AML-193 (cell line): ENCODE measurements at regions not wholly inside any gene's neighbourhood (a gene's known extent, or its start where the extent isn't known, plus 50 kb on each side); places are given as distances from the start of the nearest gene placed in this dataset.
"Not testable (repeated sequence)": the region's sequence is repeated elsewhere in the genome, so short reads cannot be mapped to it uniquely, and the experiment has no call there.

ENCODE experiments used
- DNase-seq, 2 experiments: peaks; one replicate each; lab custom pipeline; 2025; lab: John Stamatoyannopoulos, UW

DNA sequence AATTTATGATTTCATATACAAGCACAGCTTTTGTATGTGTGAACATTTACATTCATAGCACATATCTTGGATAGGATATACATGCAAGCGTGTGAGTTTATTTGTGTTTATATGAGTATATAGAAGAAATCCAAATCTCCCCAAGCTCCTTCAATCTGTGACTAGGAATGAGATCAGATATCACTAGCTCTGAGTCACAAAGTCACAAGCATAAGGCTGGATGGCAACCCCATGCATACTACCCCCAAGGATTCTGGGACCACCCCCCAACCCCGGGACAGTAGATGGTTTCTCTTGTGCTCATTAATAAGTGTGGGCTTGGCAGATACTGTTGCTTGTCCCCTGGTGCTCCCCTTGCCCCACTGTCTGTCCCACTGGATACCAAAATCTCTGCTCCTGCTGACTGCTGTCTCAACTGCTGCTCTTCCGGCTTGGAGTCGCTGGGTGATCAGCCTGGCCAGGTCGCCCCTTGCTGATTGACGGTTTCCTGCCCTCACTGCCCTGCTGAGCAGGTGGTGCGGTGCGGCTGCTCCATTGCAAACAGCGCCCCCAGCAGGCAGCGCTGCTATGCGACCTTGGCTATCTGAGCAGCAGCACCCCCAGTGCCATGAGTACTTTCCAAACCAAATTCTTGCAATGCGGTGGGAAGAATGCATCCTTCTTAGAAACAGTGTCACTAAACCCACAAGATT is 279.4 kb downstream of the CD83 start:
- DNase-seq: no peak

DNA sequence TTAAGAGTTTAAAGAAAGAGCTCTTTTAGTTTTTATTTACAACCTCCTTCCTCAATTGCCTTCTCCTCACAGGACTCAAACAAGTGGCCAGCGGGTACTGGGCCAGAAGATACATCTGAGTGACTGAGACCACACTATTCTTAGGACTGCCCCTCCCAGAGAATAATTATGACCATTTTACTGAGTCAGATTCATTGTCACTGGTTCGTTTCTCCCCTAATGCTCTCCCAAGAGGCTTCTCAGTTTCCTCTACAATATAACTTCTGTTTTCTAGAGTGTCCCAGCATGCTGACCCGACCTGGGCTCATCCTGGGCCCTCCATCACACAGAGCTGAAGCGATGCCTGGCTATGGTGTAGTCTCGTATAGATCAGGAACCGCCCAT is 279.9 kb downstream of the CD83 start:
- no peak for DNase-seq

DNA sequence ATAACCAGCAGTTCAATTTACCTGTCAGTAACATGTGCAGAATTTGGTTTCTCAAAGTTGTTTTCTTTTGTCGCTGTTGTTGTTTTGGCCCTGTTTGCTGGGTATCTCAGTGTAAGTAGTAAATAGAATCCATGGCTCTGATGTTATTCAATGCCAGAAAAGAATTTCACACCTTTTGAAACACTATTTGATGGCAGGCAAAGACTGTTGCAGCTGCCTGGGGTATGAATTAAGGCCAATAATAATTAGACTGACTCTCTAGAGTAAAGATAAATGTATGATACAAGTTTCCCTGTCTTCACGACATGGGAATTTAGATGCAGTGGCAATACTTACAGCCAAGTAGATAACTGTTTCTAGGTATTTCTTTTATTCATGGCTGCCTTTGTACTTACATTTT is 281.4 kb downstream of the CD83 start:
- DNase-seq: no peak

DNA sequence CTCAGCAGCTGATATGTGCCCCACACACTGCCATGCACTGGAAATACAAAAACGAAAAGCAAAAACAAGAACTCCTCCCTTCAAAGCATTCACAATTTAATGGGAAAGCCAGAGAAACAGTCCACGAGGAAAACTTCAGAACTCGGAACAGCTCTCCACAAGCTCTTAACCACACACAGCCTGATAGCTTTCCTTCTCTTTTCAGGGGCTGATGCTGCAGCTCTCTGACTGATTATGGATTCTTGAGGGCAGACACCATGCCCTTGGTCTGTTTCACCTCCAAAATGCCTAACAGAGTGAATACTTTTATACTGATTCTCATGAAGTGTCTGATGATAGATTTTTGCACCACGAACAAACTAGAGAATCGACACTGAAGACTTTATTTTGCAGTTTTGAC is 282.1 kb downstream of the CD83 start:
- DNase-seq: no peak

DNA sequence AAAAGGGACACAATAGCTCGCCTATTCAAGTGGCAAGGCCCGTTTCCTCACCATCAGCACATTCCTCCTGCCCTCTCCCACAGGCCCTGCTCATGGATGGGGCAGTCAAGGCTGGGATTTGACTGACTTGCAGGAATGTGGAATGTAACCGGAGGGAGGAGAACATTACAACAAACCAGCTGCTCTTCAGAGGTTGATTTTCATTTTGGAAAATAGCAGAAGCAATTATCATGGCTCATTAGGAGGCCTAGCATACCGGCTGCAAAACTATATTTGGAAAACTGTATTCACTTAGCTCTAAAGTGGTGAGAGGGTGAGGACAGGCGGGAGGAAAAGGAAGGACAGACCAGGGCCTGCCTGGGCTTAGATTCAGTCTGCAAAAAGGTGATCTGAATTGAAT is 283.7 kb downstream of the CD83 start:
- no peak for DNase-seq

DNA sequence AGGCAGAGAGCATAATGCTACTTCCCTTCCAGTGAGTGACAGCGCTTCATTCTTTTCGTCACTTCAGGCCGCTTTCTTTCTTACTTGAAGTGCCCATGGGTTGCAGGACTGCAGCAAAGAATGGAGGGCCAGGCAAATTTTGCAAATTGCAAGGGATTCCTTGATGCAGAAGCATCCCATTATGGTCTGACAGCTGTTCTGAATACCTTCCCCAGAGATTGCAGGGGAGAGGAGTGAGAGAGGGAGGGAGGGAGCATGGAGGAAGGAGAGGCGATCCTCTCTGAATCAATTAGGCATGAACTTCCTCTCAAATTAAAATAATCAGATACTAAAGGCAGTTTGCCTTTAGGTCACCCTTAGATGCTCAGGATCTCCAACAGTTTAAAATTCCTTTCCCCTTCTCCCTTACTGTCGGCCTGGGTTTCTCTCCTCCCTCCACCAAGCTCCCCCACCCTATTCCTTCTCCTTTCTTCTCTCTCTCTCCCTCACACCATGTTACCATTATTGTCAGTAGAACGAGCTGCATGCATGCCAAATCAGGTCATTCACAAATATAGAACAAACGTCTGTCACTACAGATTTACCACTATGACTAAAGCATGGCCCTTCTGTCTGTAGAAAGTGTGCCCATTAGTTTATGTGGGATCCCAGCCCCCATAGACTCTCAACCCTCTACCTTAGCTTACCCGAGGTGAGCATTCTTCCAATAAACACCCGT is 289.2 kb downstream of the CD83 start:
- DNase-seq: no peak

DNA sequence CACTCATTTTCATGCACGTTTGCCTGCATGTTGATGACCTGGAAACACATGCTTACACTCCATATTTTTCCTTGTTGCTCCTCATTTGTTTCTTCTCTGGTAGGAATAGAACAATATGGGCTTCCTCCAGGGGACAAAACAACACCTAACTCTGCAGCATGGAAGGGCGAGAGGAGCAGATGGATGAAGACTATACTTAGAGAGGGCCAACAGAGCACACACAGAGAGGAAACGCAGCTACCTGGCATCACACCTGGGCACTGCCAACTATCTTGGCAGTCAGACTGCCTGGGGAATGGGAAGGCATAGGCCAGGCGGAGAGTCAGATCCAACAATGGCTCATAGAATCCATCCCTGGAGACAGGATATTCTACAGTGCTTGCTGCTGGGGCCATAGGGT is 290.9 kb downstream of the CD83 start:
- DNase-seq: no peak

DNA sequence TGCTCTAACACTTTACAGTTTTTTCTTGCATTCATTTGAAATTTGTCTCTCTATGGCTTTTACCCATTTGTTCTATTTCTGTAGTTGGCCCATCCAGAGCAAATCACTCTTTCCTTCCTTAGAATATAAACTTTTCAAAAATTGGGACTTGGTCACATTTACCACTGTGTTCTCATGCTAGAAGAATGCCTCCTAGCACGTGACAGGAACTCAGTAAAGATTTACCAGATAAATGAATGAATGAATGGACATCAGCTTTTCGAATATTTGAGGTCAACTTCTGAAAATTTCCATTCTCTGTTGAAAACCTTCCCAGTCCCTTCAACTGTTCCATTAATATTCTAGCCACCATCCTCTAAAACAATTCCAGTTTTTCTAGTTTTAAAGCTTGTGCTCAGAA is 294.5 kb downstream of the CD83 start:
- no peak for DNase-seq

DNA sequence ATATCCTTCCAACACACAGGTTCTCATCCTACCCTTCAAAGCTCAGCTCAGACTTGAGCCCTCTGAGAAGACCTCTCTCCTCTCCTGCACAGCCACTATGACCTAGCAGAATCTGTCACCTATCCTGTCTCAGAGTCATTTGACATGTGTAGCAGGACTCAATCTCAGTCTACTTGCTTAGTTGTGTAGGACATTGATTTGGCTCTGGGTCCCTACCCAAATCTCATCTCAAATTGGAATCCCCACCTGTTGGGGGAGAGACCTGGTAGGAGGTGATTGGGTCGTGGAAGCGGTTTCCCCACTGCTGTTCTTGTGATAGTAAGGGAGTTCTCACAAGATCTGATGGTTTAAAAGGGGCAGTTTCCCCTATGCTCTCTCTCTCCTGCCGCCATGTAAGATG is 297.9 kb downstream of the CD83 start:
- no peak for DNase-seq

DNA sequence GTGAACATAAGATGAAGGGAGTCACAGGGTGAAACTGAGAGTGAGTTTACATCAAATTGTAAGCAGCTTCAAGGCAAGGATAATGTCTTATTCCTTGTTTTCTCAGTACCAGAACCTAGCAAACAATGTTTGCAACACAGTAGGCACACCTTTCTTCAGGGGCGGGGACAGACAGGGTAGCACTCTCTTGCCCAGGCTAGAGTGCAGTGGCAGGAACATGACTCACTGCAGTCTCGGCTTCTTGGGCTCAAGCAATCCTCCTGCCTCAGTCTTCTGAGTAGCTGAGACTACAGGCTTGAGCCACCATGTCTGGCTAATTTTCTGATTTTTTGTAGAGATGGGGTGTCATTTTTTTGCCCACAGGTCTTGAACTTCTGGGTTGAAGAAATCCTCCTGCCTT is 299.8 kb downstream of the CD83 start:
- no peak for DNase-seq

DNA sequence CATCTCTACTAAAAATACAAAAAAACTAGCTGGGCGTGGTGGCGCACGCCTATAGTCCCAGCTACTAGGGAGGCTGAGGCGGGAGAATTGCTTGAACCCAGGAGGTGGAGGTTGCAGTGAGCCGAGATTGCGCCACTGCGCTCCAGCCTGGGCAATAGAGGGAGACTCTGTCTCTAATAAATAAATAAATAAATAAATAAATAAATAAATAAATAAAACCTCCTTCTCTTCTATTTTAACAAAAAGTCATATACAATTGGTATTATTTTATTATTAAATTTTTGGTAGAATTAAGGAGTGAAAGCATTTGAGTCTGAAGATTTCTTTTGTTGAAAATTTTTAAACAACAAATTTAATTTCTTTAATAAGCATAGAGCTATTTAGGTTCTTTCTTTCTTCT is 301.7 kb downstream of the CD83 start:
- DNase-seq: not testable (repeated sequence)

DNA sequence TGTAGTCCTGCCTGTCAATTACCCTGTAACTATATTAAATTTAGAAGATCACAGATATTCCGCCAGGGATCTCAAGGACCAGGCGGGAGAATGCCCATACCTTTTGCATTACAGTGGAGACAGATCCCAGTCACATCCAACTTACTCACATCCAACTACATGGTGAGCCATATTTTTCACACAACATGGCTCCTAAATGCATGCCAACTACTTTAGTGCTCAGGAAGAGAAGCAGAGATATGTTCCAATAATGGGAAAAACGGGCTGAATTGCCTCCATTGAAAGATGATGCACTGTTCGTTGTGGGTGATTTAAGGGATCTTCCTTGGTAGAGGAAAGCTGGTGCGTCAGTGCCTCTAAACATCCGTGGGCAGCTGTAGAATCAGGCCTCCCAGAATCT is 304.5 kb downstream of the CD83 start:
- DNase-seq: no peak

DNA sequence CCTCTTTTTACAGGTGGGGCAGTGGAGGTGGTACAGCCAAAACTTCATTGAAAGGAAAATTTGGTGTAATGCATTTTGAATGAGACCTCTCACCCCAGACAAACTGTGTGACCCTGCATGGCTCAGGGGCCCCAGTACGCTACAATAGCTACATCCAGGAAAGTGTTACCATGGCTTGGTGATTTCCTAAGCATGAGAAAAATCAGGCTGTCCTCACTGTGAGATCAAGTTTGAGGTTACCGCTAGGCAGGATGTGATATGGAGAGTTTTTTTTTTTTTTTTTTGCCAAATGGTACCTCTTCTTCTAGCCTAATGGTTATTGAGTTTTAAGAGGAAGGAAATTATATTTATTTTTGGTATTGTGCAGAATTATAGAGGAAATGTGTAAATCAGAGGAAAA is 305.3 kb downstream of the CD83 start:
- no peak for DNase-seq

DNA sequence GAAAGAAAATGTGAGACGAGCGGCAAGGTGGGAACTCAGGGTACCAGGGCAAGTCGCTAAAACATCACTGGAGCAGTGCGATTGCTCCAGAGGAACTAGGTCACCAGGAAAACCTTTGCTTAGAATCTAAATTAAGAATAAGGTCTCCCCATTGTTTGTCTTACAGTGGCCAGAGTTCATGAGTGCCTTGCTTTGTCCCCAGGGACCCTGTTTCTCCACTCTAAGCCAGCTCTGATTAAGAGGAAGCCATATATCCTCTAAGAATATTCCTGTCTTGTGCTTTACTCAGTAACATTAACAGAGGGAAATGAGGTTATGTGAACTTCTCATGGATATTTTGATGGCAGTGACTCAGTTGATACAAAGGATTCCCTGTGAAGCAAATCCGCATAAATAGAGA is 305.8 kb downstream of the CD83 start:
- DNase-seq: no peak

DNA sequence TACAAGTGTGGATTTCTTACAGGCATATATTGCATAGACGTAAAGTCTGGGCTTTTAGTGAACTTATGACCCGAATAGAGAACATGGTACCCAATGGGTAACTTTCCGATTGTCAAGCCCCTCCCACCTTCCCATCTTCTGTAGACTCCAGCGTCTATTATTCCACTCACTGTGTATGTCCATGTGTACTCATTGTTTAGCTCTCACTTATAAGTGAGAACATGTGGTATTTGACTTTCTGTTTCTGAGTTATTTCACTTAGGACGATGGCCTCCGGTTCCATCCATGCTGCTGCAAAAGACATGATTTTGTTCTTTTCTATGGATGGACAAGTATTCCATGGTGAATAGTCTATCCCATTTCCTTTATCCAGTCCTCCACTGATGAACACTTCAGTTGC is 306.4 kb downstream of the CD83 start:
- DNase-seq: no peak

DNA sequence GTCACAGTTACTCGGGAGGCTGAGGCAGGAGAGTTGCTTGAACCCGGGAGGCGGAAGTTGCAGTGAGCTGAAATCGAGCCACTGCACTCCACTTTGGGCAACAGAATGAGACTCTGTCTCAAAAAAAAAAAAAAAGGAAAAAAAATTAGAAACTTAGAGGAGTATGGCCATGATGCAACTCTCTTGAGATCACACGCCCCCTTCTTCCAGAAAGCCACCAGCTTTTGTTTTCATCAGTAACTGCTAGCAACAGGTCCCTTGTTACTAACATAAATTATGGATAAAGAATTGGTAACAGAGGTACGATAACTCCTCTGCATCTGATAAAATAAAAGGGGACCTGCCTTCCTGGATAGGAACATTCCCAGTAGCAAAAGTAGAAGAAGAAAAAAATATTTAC is 308.2 kb downstream of the CD83 start:
- no peak for DNase-seq

DNA sequence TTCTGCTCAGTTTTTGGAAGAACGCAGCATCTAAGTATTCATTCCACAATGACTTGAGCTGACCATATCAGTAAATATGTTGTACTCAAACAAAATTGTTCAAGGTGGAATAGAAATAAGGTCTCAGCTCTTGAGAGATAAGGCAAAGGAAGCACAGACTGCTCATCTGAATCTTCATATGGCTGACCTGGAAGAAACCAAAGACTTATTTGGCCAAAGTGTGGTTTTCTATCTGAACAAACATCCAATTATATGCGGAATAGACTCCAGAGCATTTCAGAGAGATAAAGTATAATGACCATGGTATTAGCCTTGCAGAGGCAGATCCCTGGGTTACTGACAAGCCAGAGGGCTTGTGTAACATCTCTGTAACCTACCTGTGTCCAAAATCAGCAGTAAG is 308.7 kb downstream of the CD83 start:
- DNase-seq: no peak

DNA sequence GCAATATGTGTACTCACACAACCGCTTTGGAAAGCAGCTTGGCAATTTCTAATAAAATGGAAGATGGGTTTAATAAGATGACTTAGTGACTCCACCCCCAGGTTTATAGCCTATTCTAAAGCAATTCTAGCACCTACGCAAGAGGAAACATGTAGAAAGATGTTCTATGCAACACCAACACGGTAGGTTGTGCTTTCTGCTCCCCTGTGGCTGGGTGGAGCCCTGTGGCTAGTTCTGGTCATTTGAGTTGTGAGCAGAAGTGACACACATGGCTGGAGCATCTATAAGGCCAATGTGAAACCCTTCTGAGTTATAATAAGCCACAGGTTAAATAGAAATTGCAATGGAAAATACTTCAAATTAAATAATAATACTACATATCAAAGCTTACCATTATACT is 310.7 kb downstream of the CD83 start:
- DNase-seq: no peak

DNA sequence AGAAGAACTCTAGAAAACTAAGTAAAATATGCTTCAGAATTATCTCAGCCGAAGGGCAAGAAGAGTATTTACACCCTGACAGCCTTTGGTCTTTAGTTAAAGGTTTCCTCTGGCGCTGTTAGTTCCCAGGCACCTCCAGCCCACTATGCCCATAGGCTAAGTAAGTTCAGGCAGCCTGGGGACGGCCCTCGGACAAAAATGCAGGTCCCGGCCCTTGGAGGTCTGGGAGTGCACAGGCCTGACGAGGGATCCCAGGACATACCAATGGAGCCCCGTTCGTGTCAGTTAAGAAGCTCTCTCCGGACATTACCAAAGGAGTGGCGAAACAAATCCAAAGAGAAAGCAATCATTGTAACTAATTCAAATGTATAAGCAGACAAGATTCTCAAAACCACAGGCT is 311.8 kb downstream of the CD83 start:
- no peak for DNase-seq

DNA sequence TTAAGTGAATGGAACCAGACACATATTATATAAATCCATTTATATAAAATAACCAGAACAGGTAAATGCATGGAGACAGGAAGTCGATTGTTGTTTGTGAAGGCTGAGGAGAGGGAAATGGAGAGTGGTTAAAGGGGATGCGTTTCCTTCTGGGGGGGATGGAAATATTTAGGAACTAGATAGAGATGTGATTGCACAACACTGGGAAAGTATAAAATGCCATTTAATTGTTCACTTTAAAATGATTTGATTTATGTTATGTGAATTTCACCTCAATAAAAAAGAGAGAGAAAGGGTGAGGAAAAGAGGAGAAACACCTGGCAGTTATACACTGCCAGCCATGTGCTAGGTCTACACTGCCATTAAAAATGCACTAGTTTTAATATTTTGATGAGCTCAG is 312.6 kb downstream of the CD83 start:
- no peak for DNase-seq

DNA sequence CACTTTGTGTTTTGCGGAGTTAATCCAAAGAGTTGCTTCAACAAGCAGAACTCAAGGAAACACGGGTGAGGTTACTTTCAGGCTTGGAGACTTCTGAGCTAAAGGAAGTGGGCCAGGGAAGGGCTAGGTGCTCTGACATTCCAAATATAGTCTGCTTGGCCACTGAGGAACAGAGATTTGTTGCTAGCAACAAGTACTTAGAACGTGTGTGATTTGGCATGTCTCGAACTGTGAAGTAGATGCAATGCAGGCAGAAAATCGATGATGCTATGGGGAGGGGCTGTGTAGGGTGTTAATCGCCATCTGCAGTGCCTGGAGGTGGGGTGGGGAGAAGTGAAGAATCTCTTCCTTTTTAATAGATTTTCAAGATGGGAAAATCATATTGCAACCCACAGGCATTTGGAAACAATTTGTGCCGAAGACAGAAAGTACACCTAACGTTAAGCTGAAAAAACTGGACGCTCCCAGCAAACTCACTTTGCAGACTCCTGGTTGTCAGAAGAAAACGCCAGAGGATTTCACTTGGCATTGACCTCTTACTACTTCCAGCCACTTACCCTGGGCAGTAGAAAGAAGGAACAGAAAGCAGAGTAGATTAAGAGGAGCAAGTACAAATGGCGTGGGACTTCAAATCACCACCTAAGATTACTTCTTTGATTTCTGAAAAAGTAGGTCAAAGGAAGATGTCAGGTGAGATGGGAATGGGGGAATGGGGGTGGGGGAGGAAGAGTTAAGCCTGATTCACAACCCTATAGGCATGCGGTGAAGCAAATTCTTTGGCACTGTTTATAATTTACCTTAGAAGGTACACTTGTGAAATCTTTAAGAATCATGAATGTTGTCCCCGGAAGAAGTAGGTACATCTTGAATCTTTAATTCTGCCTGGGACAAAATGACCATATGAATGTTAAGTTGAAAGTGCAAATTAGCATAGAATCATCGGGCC is 314.1 kb downstream of the CD83 start:
- DNase-seq: no peak

DNA sequence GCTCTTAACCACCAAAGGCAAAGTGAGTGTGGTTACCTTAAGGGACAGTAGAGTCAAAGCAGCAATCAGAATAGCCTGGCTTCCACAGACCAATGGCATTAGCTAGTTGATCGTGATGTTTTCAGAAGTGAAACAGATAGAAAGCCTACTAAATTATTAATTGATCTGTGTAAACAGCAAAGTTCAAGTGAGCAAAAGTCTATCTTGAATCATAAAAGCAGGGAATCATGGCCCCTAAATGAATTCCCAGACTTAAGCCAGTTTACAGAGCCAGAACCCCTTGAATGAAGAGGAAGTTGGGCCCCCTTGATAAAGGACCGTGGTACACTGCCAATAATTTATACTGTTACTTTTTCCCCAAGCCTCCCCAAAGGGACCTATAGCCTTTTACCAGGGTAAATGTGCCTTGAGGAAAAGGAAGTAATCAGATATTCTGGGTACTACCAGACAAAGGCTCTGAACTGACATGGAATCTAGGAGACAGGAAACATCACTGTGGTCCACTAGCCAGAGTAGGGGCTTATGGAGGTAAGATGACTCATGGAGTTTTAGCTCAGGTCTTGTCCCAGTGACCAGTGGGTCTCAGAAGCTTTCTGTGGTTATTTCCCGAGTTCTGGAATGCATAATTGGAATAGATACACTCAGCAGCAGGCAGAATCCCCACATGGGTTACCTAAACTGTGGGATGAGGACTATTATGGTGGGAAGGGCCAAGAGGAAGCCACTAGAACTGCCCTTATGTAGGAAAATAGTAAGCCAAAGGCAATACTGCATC is 317.5 kb downstream of the CD83 start:
- no peak for DNase-seq
